ENCODE measurements at regions not wholly inside any gene's neighbourhood (a gene's known extent, or its start where the extent isn't known, plus 50 kb on each side); places are given as distances from the start of the nearest gene placed in this dataset.

GRCh38 chr5:116935561-116936162, 361.0 kb upstream of the SEMA6A start:
- Histone ChIP-seq H3K36me3 (no peaks in the 10 kb centered on the region), H3K4me1 (no peaks in the 10 kb centered on the region), H3K27me3 (no peaks in the 10 kb centered on the region), H3K4me3 (no peak overlapping the region), H3K9me3 (no peaks in the 10 kb centered on the region), H3K27ac (no peak overlapping the region)
- no peak for TF ChIP-seq CTCF (IDR thresholded peaks at IDR 0.05)
- no peak for TF ChIP-seq POLR2A (IDR thresholded peaks at IDR 0.05)
- no peak for TF ChIP-seq POLR2AphosphoS5 (IDR thresholded peaks at IDR 0.05; ENCODE audit: insufficient read depth in 1 of 2, low read depth in 1 of 2)
- DNase-seq (ENCODE audit: extremely low spot score in 2 of 2), result no peak
- intact Hi-C loops (cut with DNase I), result no loop called here

GRCh38 chr5:116930616-116931015, 356.0 kb upstream of the SEMA6A start:
- Histone ChIP-seq H3K36me3 (no peaks in the 10 kb centered on the region), H3K27me3 (no peaks in the 10 kb centered on the region), H3K4me3 (no peak overlapping the region), H3K4me1 (no peaks in the 10 kb centered on the region), H3K9me3 (no peaks in the 10 kb centered on the region), H3K27ac (no peak overlapping the region)
- DNase-seq (ENCODE audit: extremely low spot score in 2 of 2), result no peak
- TF ChIP-seq CTCF (IDR thresholded peaks at IDR 0.05) (no peak), POLR2AphosphoS5 (IDR thresholded peaks at IDR 0.05; ENCODE audit: insufficient read depth in 1 of 2, low read depth in 1 of 2) (no peak), POLR2A (IDR thresholded peaks at IDR 0.05) (no peak)
- intact Hi-C loops (cut with DNase I), result no loop called here

GRCh38 chr5:116923344-116923743, 348.7 kb upstream of the SEMA6A start:
- Histone ChIP-seq H3K4me1 (no peaks in the 10 kb centered on the region), H3K4me3 (no peak overlapping the region), H3K27me3 (no peaks in the 10 kb centered on the region), H3K9me3 (no peaks in the 10 kb centered on the region), H3K36me3 (no peaks in the 10 kb centered on the region), H3K27ac (no peak overlapping the region)
- no peak for TF ChIP-seq POLR2AphosphoS5 (IDR thresholded peaks at IDR 0.05; ENCODE audit: insufficient read depth in 1 of 2, low read depth in 1 of 2)
- no peak for TF ChIP-seq POLR2A (IDR thresholded peaks at IDR 0.05)
- intact Hi-C loops (cut with DNase I), result no loop called here
- no peak for DNase-seq (ENCODE audit: extremely low spot score in 2 of 2)

GRCh38 chr5:116922532-116922931, 347.9 kb upstream of the SEMA6A start:
- no peak overlapping the region for H3K27ac ChIP-seq
- DNase-seq (ENCODE audit: extremely low spot score in 2 of 2), result no peak
- no peaks in the 10 kb centered on the region for H3K9me3 ChIP-seq
- no peak for TF ChIP-seq POLR2A (IDR thresholded peaks at IDR 0.05)
- intact Hi-C loops (cut with DNase I), result no loop called here
- H3K36me3 ChIP-seq, result no peaks in the 10 kb centered on the region
- H3K4me1 ChIP-seq, result no peaks in the 10 kb centered on the region
- H3K27me3 ChIP-seq, result no peaks in the 10 kb centered on the region
- H3K4me3 ChIP-seq, result no peak overlapping the region

- no peak for TF ChIP-seq CTCF (IDR thresholded peaks at IDR 0.05)
- no peak for TF ChIP-seq POLR2A (IDR thresholded peaks at IDR 0.05)
- TF ChIP-seq POLR2AphosphoS5 (IDR thresholded peaks at IDR 0.05; ENCODE audit: insufficient read depth in 1 of 2, low read depth in 1 of 2), result no peak
- H3K27me3 ChIP-seq, result no peaks in the 10 kb centered on the region
- no peak overlapping the region for H3K27ac ChIP-seq
These were observed 340.4 kb upstream of the SEMA6A start for GRCh38 chr5:116914869-116915504.

GRCh38 chr5:116912221-116912620, 337.6 kb upstream of the SEMA6A start:
- Histone ChIP-seq H3K27me3 (no peaks in the 10 kb centered on the region), H3K4me1 (no peaks in the 10 kb centered on the region), H3K4me3 (no peak overlapping the region), H3K36me3 (no peaks in the 10 kb centered on the region), H3K9me3 (no peaks in the 10 kb centered on the region), H3K27ac (no peak overlapping the region)
- intact Hi-C loops (cut with DNase I), result no loop called here
- TF ChIP-seq POLR2A (IDR thresholded peaks at IDR 0.05) (no peak), POLR2AphosphoS5 (IDR thresholded peaks at IDR 0.05; ENCODE audit: insufficient read depth in 1 of 2, low read depth in 1 of 2) (no peak), CTCF (IDR thresholded peaks at IDR 0.05) (no peak)
- DNase-seq (ENCODE audit: extremely low spot score in 2 of 2), result no peak

More at GRCh38 chr5:116914869-116915504, 340.4 kb upstream of the SEMA6A start:
- Histone ChIP-seq H3K4me3 (no peak overlapping the region), H3K4me1 (no peaks in the 10 kb centered on the region), H3K9me3 (no peaks in the 10 kb centered on the region), H3K36me3 (no peaks in the 10 kb centered on the region)
- intact Hi-C loops (cut with DNase I), result no loop called here
- no peak for DNase-seq (ENCODE audit: extremely low spot score in 2 of 2)

Measured in vagina (tissue), 2 donors.